NT2/D1 (cell line): ENCODE measurements at regions not wholly inside any gene's neighbourhood (a gene's known extent, or its start where the extent isn't known, plus 50 kb on each side); places are given as distances from the start of the nearest gene placed in this dataset.

ENCODE experiments used
- DNase-seq: peaks from one replicate; pipeline ENCODE4 v3.0.0-alpha.2; 2011; ENCODE audit warnings: low read depth, low spot score
- H3K27me3 ChIP-seq: 2 replicates; pipeline ENCODE4 v1.6.0; 2011; ENCODE audit warnings: mild to moderate bottlenecking; ENCODE audit not compliant: insufficient read length, insufficient read depth
- H3K36me3 ChIP-seq: 2 replicates; pipeline ENCODE4 v1.6.1; 2011; ENCODE audit warnings: mild to moderate bottlenecking, low read length, mixed read lengths; ENCODE audit not compliant: insufficient read depth, insufficient read length
- H3K4me1 ChIP-seq: 2 replicates; pipeline ENCODE4 v1.5.1; 2011; ENCODE audit not compliant: insufficient read depth, insufficient read length
- H3K4me3 ChIP-seq: 2 replicates; pipeline ENCODE4 v1.5.1; 2011; ENCODE audit warnings: low read depth; ENCODE audit not compliant: insufficient read length
- H3K9ac ChIP-seq: 2 replicates; pipeline ENCODE4 v1.6.0; 2011; ENCODE audit warnings: low read depth; ENCODE audit not compliant: insufficient read length
- H3K9me3 ChIP-seq: 2 replicates; pipeline ENCODE4 v1.5.1; 2011; ENCODE audit warnings: mild to moderate bottlenecking, low read length; ENCODE audit not compliant: insufficient read depth
- SUZ12 ChIP-seq: IDR thresholded peaks from 2 replicates; pipeline ENCODE4 v1.6.1; 2011; ENCODE audit not compliant: insufficient read length, insufficient read depth; ENCODE audit errors: extremely low read depth
- YY1 ChIP-seq: IDR thresholded peaks from 2 replicates; pipeline ENCODE4 v1.6.1; 2011; ENCODE audit not compliant: insufficient read length, insufficient read depth
- ZNF274 ChIP-seq: IDR thresholded peaks from 2 replicates; pipeline ENCODE4 v1.6.1; 2011; ENCODE audit warnings: mild to moderate bottlenecking, low read depth, low read length

GRCh38 chr7:3194501-3195141 lies 106.4 kb upstream of the SDK1 start:
- TF ChIP-seq SUZ12, result no peak
- TF ChIP-seq YY1, result no peak
- no peak for TF ChIP-seq ZNF274
- DNase-seq, result peak; percentile 98

DNA sequence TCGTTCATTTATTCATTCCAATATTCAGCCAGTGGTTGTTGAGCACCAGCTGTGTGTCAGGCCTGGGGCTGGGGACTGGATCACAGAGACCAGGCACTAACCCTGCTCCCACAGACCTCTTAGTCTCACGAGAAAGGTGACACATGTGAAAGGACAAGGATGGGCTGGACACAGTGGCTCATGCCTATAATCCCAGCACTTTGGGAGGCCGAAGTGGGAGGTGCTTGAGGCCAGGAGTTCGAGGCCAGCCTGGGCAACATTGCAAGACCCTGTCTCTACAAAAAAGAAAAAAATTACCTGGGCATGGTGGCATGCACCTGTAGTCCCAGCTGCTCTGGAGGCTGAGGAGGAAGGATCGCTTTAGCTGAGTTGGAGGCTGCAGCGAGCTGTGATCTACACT lies 105.9 kb upstream of the SDK1 start:
- TF ChIP-seq ZNF274, result no peak
- no peak for TF ChIP-seq YY1
- no peak for TF ChIP-seq SUZ12
- H3K27me3 ChIP-seq, result no peaks in the 10 kb centered on the region
- H3K4me3 ChIP-seq, result peak overlapping the region; percentile 3
- H3K4me1 ChIP-seq, result peaks cover 12% of the 10 kb centered on the region
- H3K9ac ChIP-seq, result peak overlapping the region; percentile 63
- peaks cover 21% of the 10 kb centered on the region; the same call in 1 of the 2 replicates for H3K9me3 ChIP-seq
- no peak for DNase-seq
- no peaks in the 10 kb centered on the region for H3K36me3 ChIP-seq

More at GRCh38 chr7:3194501-3195141, 106.4 kb upstream of the SDK1 start:
- Histone ChIP-seq H3K9me3 (peaks cover 15% of the 10 kb centered on the region; the same call in 1 of the 2 replicates), H3K27me3 (no peaks in the 10 kb centered on the region), H3K4me3 (peak overlapping the region; percentile 3), H3K9ac (peak overlapping the region; percentile 63), H3K4me1 (peaks cover 12% of the 10 kb centered on the region), H3K36me3 (no peaks in the 10 kb centered on the region)

DNA sequence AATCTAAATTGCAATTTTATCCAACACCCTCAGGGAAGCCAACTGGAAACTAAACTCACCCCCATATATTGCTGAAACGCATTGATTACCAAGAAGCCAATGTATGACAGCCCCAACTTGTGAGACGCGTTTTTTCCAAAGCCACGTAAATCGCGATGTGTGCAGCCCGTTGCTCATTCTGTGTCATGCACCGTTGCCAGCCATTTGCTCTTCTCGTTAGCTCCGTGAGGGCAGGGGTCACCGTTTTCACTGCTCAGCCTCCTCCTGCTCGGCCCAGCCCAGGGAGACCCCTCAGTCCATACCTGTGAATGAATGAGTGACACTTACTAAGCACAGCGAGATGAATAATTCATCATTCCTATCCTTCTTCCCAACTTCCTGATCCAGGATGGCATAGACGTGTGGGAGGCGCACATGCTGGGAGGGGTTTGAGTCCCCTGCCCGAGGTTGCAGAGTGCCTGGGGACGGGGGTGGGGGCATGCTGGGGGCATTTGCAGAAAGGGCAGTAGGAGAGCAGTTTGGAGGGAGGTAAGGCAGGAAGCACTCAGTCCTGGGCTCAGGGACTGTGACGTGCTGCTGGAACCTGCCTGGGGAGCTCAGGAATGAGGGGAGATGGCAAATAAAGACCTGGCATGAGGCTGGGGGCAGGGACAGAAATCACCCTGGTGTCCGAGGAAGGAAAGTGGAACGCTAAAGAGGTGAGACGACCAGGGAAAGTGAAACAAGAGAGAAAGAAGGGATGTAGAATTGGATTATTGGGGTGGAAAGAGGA lies 104.2 kb upstream of the SDK1 start:
- TF ChIP-seq YY1 (no peak), SUZ12 (no peak), ZNF274 (no peak)
- H3K27me3 ChIP-seq, result no peaks in the 10 kb centered on the region
- DNase-seq, result no peak

DNA sequence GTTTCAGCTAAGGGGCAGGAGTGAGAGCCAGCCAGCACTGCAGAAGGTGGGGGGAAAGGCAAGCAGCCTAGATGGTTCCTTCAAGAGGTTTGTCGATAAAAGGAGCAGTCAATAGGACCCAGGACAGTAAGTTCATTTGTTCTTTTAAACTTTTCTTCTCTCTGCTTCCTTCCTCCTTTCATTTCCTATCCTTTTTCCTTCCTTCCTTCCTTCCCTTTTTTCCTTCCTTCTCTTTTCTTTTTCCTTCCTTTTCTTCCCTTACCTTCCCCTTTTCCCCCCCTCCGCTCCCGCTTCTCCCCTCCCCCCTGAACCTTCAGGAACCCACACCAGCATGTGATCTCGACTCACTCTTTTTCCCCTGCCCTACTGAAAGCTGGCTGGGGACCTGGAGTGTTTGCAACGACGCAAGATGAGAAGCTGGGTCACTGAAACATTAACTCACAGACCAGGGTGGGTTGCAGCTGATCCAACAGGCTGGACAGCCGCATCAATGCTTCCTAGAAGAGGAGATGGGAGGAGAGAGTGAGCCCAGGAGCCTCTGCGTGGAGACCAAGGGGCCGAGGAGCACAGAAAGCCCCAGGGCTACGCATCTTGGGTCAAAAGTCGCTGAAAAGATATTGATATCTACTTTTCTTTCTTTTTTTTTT lies 103.4 kb upstream of the SDK1 start:
- TF ChIP-seq SUZ12, result no peak
- no peak for TF ChIP-seq YY1
- TF ChIP-seq ZNF274, result no peak
- Histone ChIP-seq H3K27me3 (no peaks in the 10 kb centered on the region), H3K4me1 (peaks cover 12% of the 10 kb centered on the region)

More for the DNA sequence above, 104.2 kb upstream of the SDK1 start:
- Histone ChIP-seq H3K36me3 (no peaks in the 10 kb centered on the region), H3K9me3 (peaks cover 29% of the 10 kb centered on the region; the same call in 1 of the 2 replicates), H3K4me3 (no peak overlapping the region), H3K9ac (peak overlapping the region; percentile 27), H3K4me1 (peaks cover 12% of the 10 kb centered on the region)

GRCh38 chr7:3198316-3198715 lies 102.7 kb upstream of the SDK1 start:
- Histone ChIP-seq H3K9ac (no peak overlapping the region), H3K4me1 (peaks cover 12% of the 10 kb centered on the region), H3K36me3 (no peaks in the 10 kb centered on the region), H3K27me3 (no peaks in the 10 kb centered on the region), H3K9me3 (peaks cover 29% of the 10 kb centered on the region; the same call in 1 of the 2 replicates), H3K4me3 (no peak overlapping the region)
- no peak for TF ChIP-seq YY1
- no peak for TF ChIP-seq SUZ12
- TF ChIP-seq ZNF274, result no peak
- DNase-seq, result no peak

More for the DNA sequence above, 103.4 kb upstream of the SDK1 start:
- DNase-seq, result no peak
- Histone ChIP-seq H3K9ac (peak overlapping the region; percentile 27), H3K36me3 (no peaks in the 10 kb centered on the region), H3K4me3 (no peak overlapping the region), H3K9me3 (peaks cover 29% of the 10 kb centered on the region; the same call in 1 of the 2 replicates)

- DNase-seq, result peak; percentile 64
- TF ChIP-seq SUZ12, result no peak
- TF ChIP-seq ZNF274, result no peak
- no peak for TF ChIP-seq YY1
- peaks cover 7% of the 10 kb centered on the region for H3K4me1 ChIP-seq
Measured at GRCh38 chr7:3200504-3200903, 100.5 kb upstream of the SDK1 start.

DNA sequence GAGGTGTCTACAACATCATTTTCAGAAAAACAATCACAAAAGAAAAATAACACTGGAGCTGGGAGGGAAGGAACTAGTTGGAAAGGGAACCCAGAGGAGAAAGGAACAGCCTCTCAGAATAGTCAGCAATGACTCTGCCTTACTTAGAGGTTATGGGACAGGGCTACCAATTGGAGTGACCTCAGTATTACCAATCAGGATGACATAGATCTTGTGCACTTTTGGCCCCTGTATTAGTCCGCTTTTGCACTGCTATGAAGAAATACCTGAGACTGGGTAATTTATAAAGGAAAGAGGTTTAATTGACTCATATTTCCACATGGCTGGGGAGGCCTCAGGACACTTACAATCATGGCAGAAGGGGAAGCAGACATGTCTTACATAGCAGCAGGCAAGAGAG lies 99.7 kb upstream of the SDK1 start:
- Histone ChIP-seq H3K27me3 (no peaks in the 10 kb centered on the region), H3K4me3 (no peak overlapping the region), H3K9ac (no peak overlapping the region), H3K9me3 (peaks cover 29% of the 10 kb centered on the region; the same call in 1 of the 2 replicates), H3K4me1 (peaks cover 7% of the 10 kb centered on the region), H3K36me3 (no peaks in the 10 kb centered on the region)
- TF ChIP-seq YY1, result no peak
- no peak for TF ChIP-seq SUZ12
- TF ChIP-seq ZNF274, result no peak
- DNase-seq, result no peak

More at GRCh38 chr7:3200504-3200903, 100.5 kb upstream of the SDK1 start:
- H3K4me3 ChIP-seq, result no peak overlapping the region
- peaks cover 29% of the 10 kb centered on the region; the same call in 1 of the 2 replicates for H3K9me3 ChIP-seq
- no peaks in the 10 kb centered on the region for H3K27me3 ChIP-seq
- H3K9ac ChIP-seq, result no peak overlapping the region
- no peaks in the 10 kb centered on the region for H3K36me3 ChIP-seq
